NCI-H82 treated with DMSO at 0.1 percent for 48 hours (cell line): ENCODE measurements at regions not wholly inside any gene's neighbourhood (a gene's known extent, or its start where the extent isn't known, plus 50 kb on each side); places are given as distances from the start of the nearest gene placed in this dataset.
"Not testable (repeated sequence)": the region's sequence is repeated elsewhere in the genome, so short reads cannot be mapped to it uniquely, and the experiment has no call there.

Experiments
- DNase-seq: peaks from one replicate; lab custom pipeline; 2025; ENCODE audit not compliant: unreplicated experiment; lab: John Stamatoyannopoulos, UW

- DNase-seq, result no peak
Observed at GRCh38 chr11:130526846-130527245, 78.4 kb downstream of the ADAMTS15 start.

- no peak for DNase-seq
Observed at GRCh38 chr11:130527636-130528297, 79.3 kb downstream of the ADAMTS15 start.

DNA sequence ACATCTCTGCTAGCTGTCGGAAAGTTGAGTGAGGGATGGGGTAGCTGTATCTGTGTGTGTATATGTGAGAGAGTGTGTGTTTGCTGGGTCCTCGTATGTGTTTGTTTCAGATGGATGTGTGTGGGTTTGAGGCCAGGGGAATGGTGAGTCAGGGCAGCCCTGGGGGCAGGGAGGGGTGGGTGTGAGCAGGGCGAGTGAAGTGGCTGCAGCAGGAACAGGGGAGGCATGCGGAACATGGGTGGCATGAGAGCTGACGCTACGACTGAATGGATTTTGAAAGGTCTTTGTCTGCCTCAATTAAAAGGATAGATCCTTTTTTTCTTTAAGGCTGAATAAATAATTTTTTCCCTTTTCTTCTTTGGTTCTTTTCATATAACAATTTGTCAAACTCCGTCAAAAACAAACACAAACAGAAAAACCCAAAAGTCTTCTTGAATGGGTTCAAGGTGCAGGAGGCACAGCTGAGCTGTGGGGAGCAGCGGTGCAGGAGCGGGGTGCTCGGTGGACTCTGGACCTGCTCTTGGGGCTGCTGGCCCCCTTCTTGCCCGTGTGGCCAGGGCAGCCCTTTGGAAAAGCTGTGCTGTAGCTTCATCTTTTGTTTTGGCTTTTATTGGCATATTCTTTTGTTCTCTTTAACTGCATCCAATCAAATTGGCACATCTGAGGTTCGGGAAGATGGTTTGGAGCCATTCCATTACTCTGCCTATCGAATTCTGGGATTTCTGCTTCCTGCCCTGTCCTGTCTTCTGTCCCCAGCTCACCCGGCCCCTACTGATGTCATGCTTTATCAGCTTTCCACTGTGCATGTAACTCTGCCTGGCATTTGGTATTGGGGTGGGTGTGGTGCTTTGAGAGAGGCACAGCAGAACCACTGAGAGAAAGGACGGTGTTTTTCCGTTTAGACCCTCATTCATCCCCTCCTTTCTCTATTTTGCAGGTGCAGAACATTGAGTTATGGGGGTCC is 80.1 kb downstream of the ADAMTS15 start:
- DNase-seq, result no peak

GRCh38 chr11:130529366-130529765 is 80.9 kb downstream of the ADAMTS15 start:
- DNase-seq, result no peak

- DNase-seq, result no peak
Observed at GRCh38 chr11:130531061-130531460, 82.6 kb downstream of the ADAMTS15 start.

DNA sequence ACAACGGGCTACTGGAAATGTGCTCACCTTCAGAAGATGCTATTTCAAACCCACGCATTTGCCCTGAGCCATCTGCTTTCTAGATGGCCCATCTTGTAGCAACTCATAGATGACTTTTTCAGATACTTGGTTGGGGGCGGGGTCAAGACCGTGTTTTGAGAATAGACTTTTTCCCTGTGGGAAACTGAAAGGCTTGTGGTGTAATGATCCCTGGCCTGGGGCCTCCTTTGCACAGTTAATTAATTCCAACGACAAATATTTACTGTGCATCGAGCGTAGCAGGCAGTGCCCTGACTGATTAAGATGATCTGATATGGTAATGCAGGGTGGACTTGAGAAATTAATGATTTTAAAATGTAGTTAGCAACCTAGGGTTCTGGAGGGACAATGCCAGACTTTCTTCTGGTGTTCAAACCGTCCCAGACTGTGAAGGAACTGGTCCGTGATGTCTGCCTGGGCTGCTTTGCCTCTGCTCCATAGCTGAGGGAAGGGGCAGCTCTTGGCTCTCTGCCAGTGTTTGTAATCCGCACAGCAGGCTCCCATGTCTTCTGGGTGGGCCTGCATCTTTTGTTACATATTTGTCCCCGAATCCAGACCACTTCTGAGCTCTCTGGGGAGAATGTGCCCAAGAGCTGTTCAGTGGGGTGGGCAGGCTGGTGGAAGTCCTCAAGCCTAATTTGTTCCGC is 84.8 kb downstream of the ADAMTS15 start:
- DNase-seq, result no peak

DNA sequence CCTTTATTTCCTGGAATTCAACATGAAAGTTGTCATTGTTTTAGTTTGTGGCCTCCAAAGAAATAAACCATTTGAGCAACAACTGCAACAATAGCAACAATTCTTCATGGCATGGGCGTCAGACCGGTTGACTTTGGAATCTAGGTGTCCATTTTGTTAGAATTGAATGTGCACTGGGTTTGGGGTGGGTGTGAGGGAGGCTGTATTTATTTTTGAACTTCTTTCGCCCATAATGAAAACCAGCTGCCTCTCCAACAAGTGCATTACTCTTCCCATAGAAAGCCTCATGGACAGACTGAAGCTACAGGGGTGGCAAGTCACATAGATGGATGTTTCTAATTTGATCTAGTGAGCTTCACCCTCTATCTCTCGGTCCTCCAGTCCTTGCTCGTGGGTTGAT is 85.4 kb downstream of the ADAMTS15 start:
- DNase-seq, result no peak

GRCh38 chr11:130534551-130534950 is 86.1 kb downstream of the ADAMTS15 start:
- DNase-seq, result no peak

GRCh38 chr11:130535520-130535919 is 87.1 kb downstream of the ADAMTS15 start:
- no peak for DNase-seq

DNA sequence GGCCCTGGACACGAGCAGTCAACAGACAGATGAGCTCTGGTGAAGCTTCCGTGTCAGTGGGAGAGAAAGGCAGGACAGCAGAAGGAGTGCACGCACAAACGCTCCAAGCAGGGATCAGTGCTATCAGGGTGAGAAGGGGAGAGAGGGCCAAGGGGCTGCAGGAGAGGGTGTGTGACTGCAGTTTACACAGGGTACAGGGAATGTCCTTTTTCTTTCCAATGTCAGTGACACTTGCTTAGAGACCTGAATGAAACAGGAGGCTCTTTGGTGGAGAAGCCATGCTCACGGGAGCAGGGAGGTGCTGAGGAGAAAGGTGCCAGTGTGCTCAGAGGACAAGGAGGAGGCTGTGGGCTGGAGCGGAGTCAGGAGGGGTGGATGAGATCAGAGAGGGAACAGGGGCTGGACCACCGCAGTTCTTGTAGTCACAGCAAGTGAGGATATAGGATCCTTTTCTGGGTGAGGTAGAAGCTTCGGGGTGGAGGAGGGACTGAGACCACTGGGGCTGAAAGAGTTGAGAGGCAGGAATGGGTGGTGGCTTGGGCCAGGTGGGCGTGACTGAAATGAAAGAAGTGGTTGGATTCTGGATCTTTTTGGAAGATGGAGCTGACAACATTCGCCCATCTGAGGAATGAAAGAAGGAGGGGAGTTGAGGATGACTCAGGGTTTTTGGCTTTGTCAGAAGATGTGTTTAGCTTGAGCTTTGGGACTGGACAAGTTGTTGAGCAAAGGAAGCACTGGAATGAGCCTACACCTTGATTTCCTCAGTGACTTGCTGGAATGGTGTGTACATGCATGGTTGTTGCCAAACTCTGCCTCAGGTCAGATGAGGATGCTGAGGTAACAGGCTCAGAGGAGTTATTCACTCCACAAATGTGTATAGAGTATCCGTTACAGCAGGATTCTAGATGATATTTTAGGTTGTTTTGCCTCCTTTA is 87.9 kb downstream of the ADAMTS15 start:
- DNase-seq, result no peak

GRCh38 chr11:130539680-130540079 is 91.2 kb downstream of the ADAMTS15 start:
- not testable (repeated sequence) for DNase-seq

GRCh38 chr11:130544266-130544665 is 95.8 kb downstream of the ADAMTS15 start:
- DNase-seq, result no peak

- DNase-seq, result no peak
Observed at GRCh38 chr11:130545449-130546072, 97.1 kb downstream of the ADAMTS15 start.

- DNase-seq, result no peak
Observed at GRCh38 chr11:130546438-130546837, 98.0 kb downstream of the ADAMTS15 start.

DNA sequence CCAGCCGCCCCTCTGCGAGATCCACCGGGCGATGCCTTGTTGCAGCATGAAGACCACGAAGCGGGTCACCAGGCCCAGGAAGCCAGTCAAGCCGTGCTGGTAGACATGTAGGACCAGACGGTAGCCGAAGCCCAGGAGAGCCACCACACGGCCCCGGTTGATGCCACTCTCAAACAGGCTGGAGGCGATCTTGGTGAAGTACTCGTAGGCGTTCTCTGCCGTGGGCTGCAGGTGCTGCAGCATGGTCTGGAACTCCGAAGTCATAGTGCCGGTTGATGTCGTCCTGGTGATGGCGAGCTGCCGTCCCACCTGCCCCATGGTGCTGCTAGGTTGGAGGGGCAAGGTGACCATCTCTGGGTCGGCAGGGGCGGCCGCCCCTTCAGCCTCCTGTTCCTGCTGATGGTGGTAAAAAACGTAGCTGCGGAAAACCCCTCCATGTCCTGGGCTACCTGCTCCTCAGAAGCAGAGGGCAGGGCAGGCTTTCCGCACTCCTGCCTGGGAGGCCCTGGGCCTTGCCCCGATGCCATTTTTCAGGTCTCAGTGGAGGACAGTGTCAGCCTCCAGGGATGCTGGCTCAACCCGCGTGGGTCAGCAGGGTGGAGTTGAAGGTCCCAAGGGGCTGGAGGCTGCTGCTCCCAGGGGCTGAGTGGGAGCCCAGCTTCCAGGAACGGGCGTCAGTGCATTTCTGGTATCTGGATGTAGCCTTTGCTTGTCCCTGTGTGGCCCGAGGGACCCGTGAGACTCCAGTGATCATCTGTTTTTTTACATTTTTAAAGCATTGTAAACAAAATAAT is 98.7 kb downstream of the ADAMTS15 start:
- no peak for DNase-seq

DNA sequence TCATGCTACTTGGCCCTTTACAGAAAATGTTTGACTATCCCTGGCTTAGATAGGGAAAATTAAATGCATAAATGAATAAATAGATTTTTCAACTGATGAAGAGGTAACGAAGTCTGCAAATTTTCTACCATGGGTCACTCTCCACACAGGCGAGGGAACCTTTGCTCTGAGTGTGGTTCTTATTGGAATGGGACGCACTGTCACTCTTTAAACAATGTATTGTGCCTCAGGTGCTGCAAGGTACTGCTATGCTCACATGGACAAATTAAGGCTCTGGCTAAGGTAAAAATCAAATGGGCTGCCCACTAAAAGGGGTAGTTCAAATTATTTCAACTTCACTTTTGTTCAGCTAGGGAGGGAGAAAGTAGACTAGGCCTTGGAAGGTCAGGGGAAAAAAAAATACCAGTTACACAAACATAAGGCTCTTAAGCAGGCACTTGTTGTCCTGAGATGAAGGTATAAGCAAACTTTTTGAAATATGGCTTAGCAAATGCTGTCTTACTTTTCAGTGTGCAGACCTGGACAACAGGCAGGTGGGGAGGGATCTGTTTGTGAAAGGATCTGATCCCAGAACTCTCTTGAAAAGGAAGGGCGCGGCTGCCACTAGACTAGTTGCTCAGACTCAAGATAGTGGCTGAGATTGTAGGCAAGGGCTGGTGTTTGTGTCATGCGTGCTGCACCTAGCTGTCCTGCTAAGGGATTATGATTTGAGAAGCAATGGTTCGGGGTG is 99.5 kb downstream of the ADAMTS15 start:
- no peak for DNase-seq

DNA sequence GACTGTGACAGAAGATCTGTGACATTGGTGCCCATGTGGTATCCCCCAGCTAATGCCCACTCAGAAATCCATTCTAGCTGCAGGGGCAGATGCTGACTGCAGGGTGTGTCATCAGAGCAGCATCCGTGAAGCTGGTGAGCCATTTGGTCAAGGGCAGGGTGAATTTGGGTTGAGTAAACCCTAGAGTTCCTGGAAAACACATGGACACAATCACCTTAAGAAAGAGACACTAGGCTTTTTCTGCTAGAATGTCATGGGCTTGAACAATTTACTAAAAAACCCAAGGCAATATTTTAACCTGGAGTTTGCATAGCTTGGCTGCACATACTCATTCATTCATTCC is 100.0 kb downstream of the ADAMTS15 start:
- DNase-seq, result no peak

- no peak for DNase-seq
Observed at GRCh38 chr11:130549393-130549999, 101.1 kb downstream of the ADAMTS15 start.
